IPS-NIHi11 (cell line): ENCODE measurements at regions not wholly inside any gene's neighbourhood (a gene's known extent, or its start where the extent isn't known, plus 50 kb on each side); places are given as distances from the start of the nearest gene placed in this dataset.

Experiments
- DNase-seq: peaks from one replicate; pipeline ENCODE4 v3.0.0; 2012; ENCODE audit warnings: mixed read lengths, low spot score

GRCh38 chr4:29521281-29521680, 1198.9 kb upstream of the PCDH7 start:
- DNase-seq: no peak

GRCh38 chr4:29536745-29537144, 1183.4 kb upstream of the PCDH7 start:
- no peak for DNase-seq

GRCh38 chr4:29538889-29539646, 1181.1 kb upstream of the PCDH7 start:
- DNase-seq: no peak

GRCh38 chr4:29540439-29541102, 1179.6 kb upstream of the PCDH7 start:
- DNase-seq: no peak

GRCh38 chr4:29541757-29542156, 1178.4 kb upstream of the PCDH7 start:
- DNase-seq: no peak

GRCh38 chr4:29549342-29549741, 1170.8 kb upstream of the PCDH7 start:
- DNase-seq: no peak

GRCh38 chr4:29551821-29552220, 1168.3 kb upstream of the PCDH7 start:
- no peak for DNase-seq

- peak; percentile 7 for DNase-seq
Measured at GRCh38 chr4:29553846-29554245, 1166.3 kb upstream of the PCDH7 start.

GRCh38 chr4:29558789-29559188, 1161.4 kb upstream of the PCDH7 start:
- no peak for DNase-seq

- no peak for DNase-seq
Measured at GRCh38 chr4:29559286-29559685, 1160.9 kb upstream of the PCDH7 start.

GRCh38 chr4:29560452-29560851, 1159.7 kb upstream of the PCDH7 start:
- no peak for DNase-seq

GRCh38 chr4:29565256-29565655, 1154.9 kb upstream of the PCDH7 start:
- DNase-seq: no peak

- no peak for DNase-seq
Measured at GRCh38 chr4:29566371-29566770, 1153.8 kb upstream of the PCDH7 start.

GRCh38 chr4:29571322-29571721, 1148.8 kb upstream of the PCDH7 start:
- DNase-seq: no peak

GRCh38 chr4:29578329-29578728, 1141.8 kb upstream of the PCDH7 start:
- no peak for DNase-seq

GRCh38 chr4:29581457-29581856, 1138.7 kb upstream of the PCDH7 start:
- DNase-seq: no peak

- no peak for DNase-seq
Measured at GRCh38 chr4:29588617-29589016, 1131.6 kb upstream of the PCDH7 start.

- no peak for DNase-seq
Measured at GRCh38 chr4:29596228-29596627, 1123.9 kb upstream of the PCDH7 start.

GRCh38 chr4:29619168-29619567, 1101.0 kb upstream of the PCDH7 start:
- no peak for DNase-seq

- no peak for DNase-seq
Measured at GRCh38 chr4:29632199-29632598, 1088.0 kb upstream of the PCDH7 start.

GRCh38 chr4:29636961-29637360, 1083.2 kb upstream of the PCDH7 start:
- no peak for DNase-seq

GRCh38 chr4:29653221-29653620, 1066.9 kb upstream of the PCDH7 start:
- DNase-seq: no peak

- no peak for DNase-seq
Measured at GRCh38 chr4:29680644-29681043, 1039.5 kb upstream of the PCDH7 start.

- DNase-seq: no peak
Measured at GRCh38 chr4:29704059-29704458, 1016.1 kb upstream of the PCDH7 start.
